ENCODE measurements at regions not wholly inside any gene's neighbourhood (a gene's known extent, or its start where the extent isn't known, plus 50 kb on each side); places are given as distances from the start of the nearest gene placed in this dataset.

DNA sequence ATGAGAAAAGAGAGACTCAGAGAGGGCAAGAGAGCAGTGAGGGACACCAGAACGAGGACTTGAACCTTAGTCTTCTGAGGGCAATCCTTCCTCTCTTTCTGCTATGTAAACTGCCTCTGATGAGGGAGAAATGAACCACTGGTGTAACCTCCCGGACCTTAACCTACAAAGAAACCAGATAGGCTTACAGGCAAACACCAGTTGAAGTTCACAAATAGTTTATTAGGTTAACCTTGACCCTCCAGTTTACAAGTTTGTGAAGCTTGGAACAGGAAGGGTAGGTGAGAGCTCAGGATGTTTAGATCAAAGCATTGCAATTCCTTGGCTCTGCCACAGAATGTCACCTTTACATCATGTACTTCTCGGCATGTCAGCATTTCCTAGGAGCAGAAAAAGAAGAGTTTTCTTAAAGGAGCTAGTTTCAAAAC, 486.4 kb upstream of the SPRED2 start (continued):
- TF ChIP-seq, protein P1, sequence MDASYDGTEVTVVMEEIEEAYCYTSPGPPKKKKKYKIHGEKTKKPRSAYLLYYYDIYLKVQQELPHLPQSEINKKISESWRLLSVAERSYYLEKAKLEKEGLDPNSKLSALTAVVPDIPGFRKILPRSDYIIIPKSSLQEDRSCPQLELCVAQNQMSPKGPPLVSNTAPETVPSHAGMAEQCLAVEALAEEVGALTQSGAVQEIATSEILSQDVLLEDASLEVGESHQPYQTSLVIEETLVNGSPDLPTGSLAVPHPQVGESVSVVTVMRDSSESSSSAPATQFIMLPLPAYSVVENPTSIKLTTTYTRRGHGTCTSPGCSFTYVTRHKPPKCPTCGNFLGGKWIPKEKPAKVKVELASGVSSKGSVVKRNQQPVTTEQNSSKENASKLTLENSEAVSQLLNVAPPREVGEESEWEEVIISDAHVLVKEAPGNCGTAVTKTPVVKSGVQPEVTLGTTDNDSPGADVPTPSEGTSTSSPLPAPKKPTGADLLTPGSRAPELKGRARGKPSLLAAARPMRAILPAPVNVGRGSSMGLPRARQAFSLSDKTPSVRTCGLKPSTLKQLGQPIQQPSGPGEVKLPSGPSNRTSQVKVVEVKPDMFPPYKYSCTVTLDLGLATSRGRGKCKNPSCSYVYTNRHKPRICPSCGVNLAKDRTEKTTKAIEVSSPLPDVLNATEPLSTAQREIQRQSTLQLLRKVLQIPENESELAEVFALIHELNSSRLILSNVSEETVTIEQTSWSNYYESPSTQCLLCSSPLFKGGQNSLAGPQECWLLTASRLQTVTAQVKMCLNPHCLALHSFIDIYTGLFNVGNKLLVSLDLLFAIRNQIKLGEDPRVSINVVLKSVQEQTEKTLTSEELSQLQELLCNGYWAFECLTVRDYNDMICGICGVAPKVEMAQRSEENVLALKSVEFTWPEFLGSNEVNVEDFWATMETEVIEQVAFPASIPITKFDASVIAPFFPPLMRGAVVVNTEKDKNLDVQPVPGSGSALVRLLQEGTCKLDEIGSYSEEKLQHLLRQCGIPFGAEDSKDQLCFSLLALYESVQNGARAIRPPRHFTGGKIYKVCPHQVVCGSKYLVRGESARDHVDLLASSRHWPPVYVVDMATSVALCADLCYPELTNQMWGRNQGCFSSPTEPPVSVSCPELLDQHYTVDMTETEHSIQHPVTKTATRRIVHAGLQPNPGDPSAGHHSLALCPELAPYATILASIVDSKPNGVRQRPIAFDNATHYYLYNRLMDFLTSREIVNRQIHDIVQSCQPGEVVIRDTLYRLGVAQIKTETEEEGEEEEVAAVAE (CRISPR knock-in tag; IDR thresholded peaks at IDR 0.05; ENCODE audit: borderline replicate concordance), result no peak
- TF ChIP-seq ZNF350 (CRISPR knock-in tag; IDR thresholded peaks at IDR 0.05; ENCODE audit: borderline replicate concordance, low read depth), result no peak
- no peak for TF ChIP-seq ATAD3A (CRISPR knock-in tag; IDR thresholded peaks at IDR 0.05)
- TF ChIP-seq RARA (CRISPR knock-in tag; IDR thresholded peaks at IDR 0.05), result peak; percentile 97
- no peak for TF ChIP-seq NFIB (CRISPR knock-in tag; IDR thresholded peaks at IDR 0.05; ENCODE audit: borderline replicate concordance)
- no peak for TF ChIP-seq ZNF747 (CRISPR knock-in tag; IDR thresholded peaks at IDR 0.05; ENCODE audit: borderline replicate concordance)
- TF ChIP-seq ZFYVE20 (CRISPR knock-in tag; IDR thresholded peaks at IDR 0.05; ENCODE audit: borderline replicate concordance, low read depth), result no peak
- TF ChIP-seq TP53 (CRISPR knock-in tag; conservative IDR thresholded peaks at IDR 0.05), result no peak
- 0 out of 2 replicates have a peak, but pooled peaks have one; percentile 15 for TF ChIP-seq GATAD1 (CRISPR knock-in tag; IDR thresholded peaks at IDR 0.05)
- TF ChIP-seq ZNF510 (CRISPR knock-in tag; IDR thresholded peaks at IDR 0.05; ENCODE audit: low read depth), result no peak
- no peak for TF ChIP-seq ZNF44 (CRISPR knock-in tag; IDR thresholded peaks at IDR 0.05)
- no peak for TF ChIP-seq ZNF20 (CRISPR knock-in tag; IDR thresholded peaks at IDR 0.05)
- TF ChIP-seq, protein P2, sequence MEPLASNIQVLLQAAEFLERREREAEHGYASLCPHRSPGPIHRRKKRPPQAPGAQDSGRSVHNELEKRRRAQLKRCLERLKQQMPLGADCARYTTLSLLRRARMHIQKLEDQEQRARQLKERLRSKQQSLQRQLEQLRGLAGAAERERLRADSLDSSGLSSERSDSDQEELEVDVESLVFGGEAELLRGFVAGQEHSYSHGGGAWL (CRISPR knock-in tag; IDR thresholded peaks at IDR 0.05), result no peak
- TF ChIP-seq ZBTB44 (CRISPR knock-in tag; IDR thresholded peaks at IDR 0.05), result no peak
- peak; percentile 98 for TF ChIP-seq SIX1 (CRISPR knock-in tag; IDR thresholded peaks at IDR 0.05; ENCODE audit: borderline replicate concordance)
- TF ChIP-seq, protein P3, sequence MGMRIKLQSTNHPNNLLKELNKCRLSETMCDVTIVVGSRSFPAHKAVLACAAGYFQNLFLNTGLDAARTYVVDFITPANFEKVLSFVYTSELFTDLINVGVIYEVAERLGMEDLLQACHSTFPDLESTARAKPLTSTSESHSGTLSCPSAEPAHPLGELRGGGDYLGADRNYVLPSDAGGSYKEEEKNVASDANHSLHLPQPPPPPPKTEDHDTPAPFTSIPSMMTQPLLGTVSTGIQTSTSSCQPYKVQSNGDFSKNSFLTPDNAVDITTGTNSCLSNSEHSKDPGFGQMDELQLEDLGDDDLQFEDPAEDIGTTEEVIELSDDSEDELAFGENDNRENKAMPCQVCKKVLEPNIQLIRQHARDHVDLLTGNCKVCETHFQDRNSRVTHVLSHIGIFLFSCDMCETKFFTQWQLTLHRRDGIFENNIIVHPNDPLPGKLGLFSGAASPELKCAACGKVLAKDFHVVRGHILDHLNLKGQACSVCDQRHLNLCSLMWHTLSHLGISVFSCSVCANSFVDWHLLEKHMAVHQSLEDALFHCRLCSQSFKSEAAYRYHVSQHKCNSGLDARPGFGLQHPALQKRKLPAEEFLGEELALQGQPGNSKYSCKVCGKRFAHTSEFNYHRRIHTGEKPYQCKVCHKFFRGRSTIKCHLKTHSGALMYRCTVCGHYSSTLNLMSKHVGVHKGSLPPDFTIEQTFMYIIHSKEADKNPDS (CRISPR knock-in tag; IDR thresholded peaks at IDR 0.05), result no peak
- peak; percentile 81 for TF ChIP-seq HDAC2 (CRISPR knock-in tag; IDR thresholded peaks at IDR 0.05)
- peak; percentile 38; the same call in 1 of the 2 replicates for TF ChIP-seq ZNF598 (CRISPR knock-in tag; IDR thresholded peaks at IDR 0.05; ENCODE audit: borderline replicate concordance)
- TF ChIP-seq, protein P4, sequence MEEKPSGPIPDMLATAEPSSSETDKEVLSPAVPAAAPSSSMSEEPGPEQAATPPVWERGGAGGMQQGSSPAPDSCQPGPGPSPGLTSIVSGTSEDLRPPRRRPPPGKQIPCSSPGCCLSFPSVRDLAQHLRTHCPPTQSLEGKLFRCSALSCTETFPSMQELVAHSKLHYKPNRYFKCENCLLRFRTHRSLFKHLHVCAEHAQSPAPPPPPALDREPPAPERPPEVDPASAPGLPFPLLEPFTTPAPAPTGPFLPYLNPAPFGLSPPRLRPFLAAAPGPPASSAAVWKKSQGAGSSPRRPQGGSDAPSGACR (CRISPR knock-in tag; IDR thresholded peaks at IDR 0.05), result no peak
- 0 out of 2 replicates have a peak, but pooled peaks have one; percentile 46 for TF ChIP-seq SP140L (CRISPR knock-in tag; IDR thresholded peaks at IDR 0.05; ENCODE audit: borderline replicate concordance)
